Prostate gland (tissue), 2 donors: ENCODE measurements at regions not wholly inside any gene's neighbourhood (a gene's known extent, or its start where the extent isn't known, plus 50 kb on each side); places are given as distances from the start of the nearest gene placed in this dataset.

ENCODE experiments used
- DNase-seq: peaks from one replicate; pipeline ENCODE4 v3.0.0-alpha.2; 2019; ENCODE audit warnings: low spot score
- H3K27ac ChIP-seq, 2 donors: fragments of 200-600 bp; sonication (generic); 2 replicates each; pipeline ENCODE4 v1.5.1; 2017 to 2019
- H3K27me3 ChIP-seq: fragments of 200-600 bp; sonication (generic); replicated peaks from 2 replicates; pipeline ENCODE4 v1.5.1; 2019; ENCODE audit not compliant: insufficient read depth
- H3K36me3 ChIP-seq, 2 donors: fragments of 200-600 bp; sonication (generic); 1 replicate in 1 of 2; 2 replicates in 1 of 2; pipeline versions ENCODE4 v1.5.1 to v1.8.1; 2017 to 2019
- H3K4me1 ChIP-seq: fragments of 200-600 bp; sonication (generic); replicated peaks from 2 replicates; pipeline ENCODE4 v1.5.1; 2019
- H3K4me3 ChIP-seq, 2 donors: fragments of 200-600 bp; sonication (generic); 2 replicates each; pipeline ENCODE4 v1.5.1; 2017 to 2019
- H3K9me3 ChIP-seq: fragments of 200-600 bp; sonication (generic); 2 replicates; pipeline ENCODE4 v1.5.1; 2017
- POLR2A ChIP-seq: fragments of 450-650 bp; IDR thresholded peaks from one replicate; pipeline ENCODE4 v1.6.1; 2016; ENCODE audit warnings: antibody characterized with exemption, mild to moderate bottlenecking
- POLR2AphosphoS5 ChIP-seq: sonication (generic); formaldehyde crosslinking; IDR thresholded peaks from one replicate; pipeline ENCODE4 v1.6.1; 2017; ENCODE audit warnings: antibody characterized with exemption
- WGBS: methylation state at CpG from one replicate; pipeline ENCODE4 v1.1.5; 2018; 5-methylcytosine and 5-hydroxymethylcytosine counted together
- intact Hi-C: fragments of 100-400 bp; cut with DNase I; formaldehyde crosslinking; loops from one replicate; pipeline ENCODE4 v1.14.2; 2022
- TF ChIP-seq, protein P1 (sequence below), 4 experiments: fragments of 200-600 bp in 2 of 4; fragments of 450-650 bp in 2 of 4; sonication (generic) in 2 of 4; IDR thresholded peaks; 1 replicate in 3 of 4; 2 replicates in 1 of 4; pipeline ENCODE4 v1.5.1; 2016 to 2019; ENCODE audit warnings: antibody characterized with exemption in 4 of 4, mild to moderate bottlenecking in 2 of 4, moderate library complexity in 2 of 4

DNA sequence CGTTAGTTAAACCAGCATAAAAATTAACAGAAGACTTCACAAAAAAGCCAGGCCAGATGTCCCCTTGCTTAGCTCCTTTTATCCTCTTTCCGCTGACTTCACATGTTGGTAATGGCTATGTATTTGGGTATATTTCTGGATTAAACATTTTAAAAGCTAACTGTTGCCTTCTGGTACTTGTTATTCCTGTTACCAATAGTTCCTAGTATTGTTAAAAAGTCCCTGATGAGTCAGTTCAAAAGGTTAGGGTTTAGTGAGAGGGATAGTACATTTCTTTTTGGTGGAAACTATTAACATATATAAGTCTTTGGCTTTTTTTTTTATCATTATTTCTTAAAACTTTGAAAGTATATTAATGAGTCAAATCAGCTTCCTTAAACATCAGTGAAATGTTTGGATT, 103.2 kb upstream of the ELL2 start:
- Histone ChIP-seq H3K9me3 (no peaks in the 10 kb centered on the region), H3K36me3 (no peaks in the 10 kb centered on the region), H3K4me1 (no peaks in the 10 kb centered on the region), H3K27me3 (no peaks in the 10 kb centered on the region), H3K27ac (no peak overlapping the region), H3K4me3 (no peak overlapping the region)
- TF ChIP-seq POLR2A (no peak), POLR2AphosphoS5 (no peak)
- TF ChIP-seq, protein P1, sequence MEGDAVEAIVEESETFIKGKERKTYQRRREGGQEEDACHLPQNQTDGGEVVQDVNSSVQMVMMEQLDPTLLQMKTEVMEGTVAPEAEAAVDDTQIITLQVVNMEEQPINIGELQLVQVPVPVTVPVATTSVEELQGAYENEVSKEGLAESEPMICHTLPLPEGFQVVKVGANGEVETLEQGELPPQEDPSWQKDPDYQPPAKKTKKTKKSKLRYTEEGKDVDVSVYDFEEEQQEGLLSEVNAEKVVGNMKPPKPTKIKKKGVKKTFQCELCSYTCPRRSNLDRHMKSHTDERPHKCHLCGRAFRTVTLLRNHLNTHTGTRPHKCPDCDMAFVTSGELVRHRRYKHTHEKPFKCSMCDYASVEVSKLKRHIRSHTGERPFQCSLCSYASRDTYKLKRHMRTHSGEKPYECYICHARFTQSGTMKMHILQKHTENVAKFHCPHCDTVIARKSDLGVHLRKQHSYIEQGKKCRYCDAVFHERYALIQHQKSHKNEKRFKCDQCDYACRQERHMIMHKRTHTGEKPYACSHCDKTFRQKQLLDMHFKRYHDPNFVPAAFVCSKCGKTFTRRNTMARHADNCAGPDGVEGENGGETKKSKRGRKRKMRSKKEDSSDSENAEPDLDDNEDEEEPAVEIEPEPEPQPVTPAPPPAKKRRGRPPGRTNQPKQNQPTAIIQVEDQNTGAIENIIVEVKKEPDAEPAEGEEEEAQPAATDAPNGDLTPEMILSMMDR (IDR thresholded peaks at IDR 0.05) = no peak
- WGBS = 92% methylated on average over 2 of the region's 2 CpGs
- intact Hi-C loops = no loop called here
- no peak for DNase-seq

DNA sequence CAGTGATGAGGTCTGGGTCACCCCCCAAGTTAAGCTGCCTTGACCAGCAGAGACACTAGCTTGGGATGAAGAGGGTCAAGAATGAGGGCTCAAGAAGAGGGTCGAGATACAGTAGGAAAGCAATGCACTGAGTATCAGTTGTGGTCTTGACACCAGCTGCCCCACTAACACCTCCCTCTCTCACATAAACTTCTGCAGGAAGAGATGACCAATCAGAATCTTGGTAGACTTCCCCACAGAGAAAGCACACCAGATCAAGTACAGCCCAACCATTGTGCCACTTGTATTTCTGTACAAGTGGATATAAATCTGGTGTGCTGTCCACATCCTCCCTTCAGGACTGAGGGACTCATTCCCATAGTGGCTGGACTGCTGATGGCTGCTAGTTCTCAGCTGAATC, 101.2 kb upstream of the ELL2 start:
- intact Hi-C loops = no loop called here
- Histone ChIP-seq H3K27me3 (no peaks in the 10 kb centered on the region), H3K27ac (no peak overlapping the region), H3K4me1 (no peaks in the 10 kb centered on the region), H3K36me3 (no peaks in the 10 kb centered on the region), H3K9me3 (no peaks in the 10 kb centered on the region), H3K4me3 (no peak overlapping the region)
- DNase-seq = no peak
- 92% methylated on average over 1 of the region's 1 CpG for WGBS
- TF ChIP-seq, protein P1 (IDR thresholded peaks at IDR 0.05) = no peak
- no peak for TF ChIP-seq POLR2AphosphoS5
- no peak for TF ChIP-seq POLR2A

DNA sequence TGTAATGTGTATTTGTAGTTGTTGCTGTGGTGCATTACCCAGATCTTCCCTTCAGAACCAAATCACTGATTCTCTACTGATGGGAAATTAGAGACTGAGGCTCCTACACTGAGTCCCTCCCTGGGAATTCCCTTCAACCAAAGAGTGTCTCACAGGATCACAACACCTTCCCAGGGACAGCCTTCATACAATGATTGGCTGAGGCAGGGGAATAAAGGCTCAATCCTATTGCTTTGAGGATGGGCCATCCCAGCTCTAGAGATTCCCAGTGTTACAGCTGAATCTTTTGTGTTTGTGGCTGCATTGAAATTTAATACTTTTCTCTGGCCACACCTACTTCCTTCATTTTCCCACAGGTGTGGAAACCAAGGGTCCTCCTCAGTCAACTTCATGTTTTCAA, 96.4 kb upstream of the ELL2 start:
- intact Hi-C loops = no loop called here
- DNase-seq = no peak
- Histone ChIP-seq H3K4me1 (no peaks in the 10 kb centered on the region), H3K36me3 (no peaks in the 10 kb centered on the region), H3K9me3 (no peaks in the 10 kb centered on the region), H3K27ac (no peak overlapping the region), H3K4me3 (no peak overlapping the region), H3K27me3 (no peaks in the 10 kb centered on the region)
- TF ChIP-seq POLR2AphosphoS5 (no peak), POLR2A (no peak)
- TF ChIP-seq, protein P1 (IDR thresholded peaks at IDR 0.05) = no peak

DNA sequence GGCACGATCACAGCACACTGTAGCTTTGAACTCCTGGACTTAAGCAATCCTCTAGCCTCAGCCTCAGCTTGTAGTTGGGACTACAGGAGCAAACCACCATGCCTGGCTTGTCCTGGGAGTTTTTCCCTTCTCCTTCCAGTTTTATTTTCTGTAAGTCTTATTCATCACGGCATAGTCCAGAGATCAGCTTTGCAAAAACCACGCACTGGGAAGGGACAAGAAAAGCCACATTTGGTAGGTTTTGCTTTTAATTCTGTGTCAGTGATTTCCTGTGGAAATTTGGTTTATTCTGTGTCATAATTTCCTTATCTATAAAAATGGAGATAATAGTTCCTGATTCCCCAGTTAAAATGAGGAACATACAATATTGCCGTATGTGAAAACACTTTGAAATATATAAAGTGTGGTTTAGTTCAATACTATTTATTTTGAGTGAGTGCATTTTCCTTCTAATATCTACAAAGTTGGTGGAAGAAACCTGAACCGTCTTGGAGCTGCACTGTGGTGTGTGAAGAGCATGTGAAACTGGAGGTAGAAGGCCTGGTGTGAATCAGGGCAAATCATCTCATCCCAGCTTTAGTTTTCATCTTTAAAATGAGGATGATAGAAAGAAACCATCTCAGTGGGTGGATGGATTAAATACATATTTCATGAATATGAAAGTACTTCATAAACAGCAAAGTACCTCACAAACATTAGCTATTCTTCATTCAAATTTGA, 92.8 kb upstream of the ELL2 start:
- no peaks in the 10 kb centered on the region for H3K4me1 ChIP-seq
- WGBS = 83% methylated on average over 5 of the region's 5 CpGs
- TF ChIP-seq, protein P1 (IDR thresholded peaks at IDR 0.05) = no peak
- TF ChIP-seq POLR2AphosphoS5 (no peak), POLR2A (no peak)

DNA sequence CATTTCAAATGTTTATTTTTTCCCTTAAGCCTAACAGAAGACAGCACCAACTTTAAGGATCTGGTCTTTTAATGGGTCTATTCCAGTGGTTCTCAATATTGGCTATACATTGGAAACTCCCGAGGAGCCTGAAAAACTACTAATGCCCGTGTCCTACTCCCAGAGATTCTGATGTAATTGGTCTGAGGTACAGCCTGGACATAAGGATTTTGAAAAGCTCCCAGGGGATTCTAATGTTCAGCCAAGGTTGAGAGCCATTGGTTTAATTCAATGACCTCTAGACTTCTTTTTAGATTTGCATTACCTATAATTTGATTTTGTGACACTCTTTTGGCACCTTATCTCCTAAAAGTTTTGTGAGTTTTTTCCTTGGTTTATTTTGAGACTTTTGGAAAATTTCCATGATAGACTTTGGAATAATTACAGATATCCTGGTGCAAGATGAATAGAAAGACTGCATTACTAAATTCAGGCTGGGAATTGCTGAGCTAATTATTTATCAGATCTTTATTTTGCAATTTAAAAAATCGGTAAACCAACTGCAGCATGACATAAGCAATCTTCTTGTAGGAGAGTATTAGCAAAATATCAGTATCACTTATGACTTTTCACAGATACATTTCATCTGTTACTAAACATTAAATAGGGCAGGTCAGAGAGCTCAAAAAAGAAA, 91.5 kb upstream of the ELL2 start:
- Histone ChIP-seq H3K36me3 (no peaks in the 10 kb centered on the region), H3K4me3 (no peak overlapping the region), H3K9me3 (no peaks in the 10 kb centered on the region), H3K4me1 (no peaks in the 10 kb centered on the region), H3K27me3 (no peaks in the 10 kb centered on the region), H3K27ac (no peak overlapping the region)
- DNase-seq = no peak
- intact Hi-C loops = no loop called here
- TF ChIP-seq, protein P1 (IDR thresholded peaks at IDR 0.05) = no peak
- no peak for TF ChIP-seq POLR2AphosphoS5
- no peak for TF ChIP-seq POLR2A
- WGBS = 66% methylated on average over 3 of the region's 3 CpGs

More for the DNA sequence above, 92.8 kb upstream of the ELL2 start:
- Histone ChIP-seq H3K36me3 (no peaks in the 10 kb centered on the region), H3K4me3 (no peak overlapping the region), H3K9me3 (no peaks in the 10 kb centered on the region), H3K27me3 (no peaks in the 10 kb centered on the region), H3K27ac (no peak overlapping the region)
- intact Hi-C loops = no loop called here
- no peak for DNase-seq
